K562 (cell line): ENCODE measurements at regions not wholly inside any gene's neighbourhood (a gene's known extent, or its start where the extent isn't known, plus 50 kb on each side); places are given as distances from the start of the nearest gene placed in this dataset.

Experiments
- ELF2 ChIP-seq: fragments of 250-450 bp; sonication (Bioruptor Pico); IDR thresholded peaks from 2 replicates; pipeline ENCODE4 v1.5.0; 2021; ENCODE audit warnings: mild to moderate bottlenecking
- ESRRA ChIP-seq: fragments of 450-650 bp; IDR thresholded peaks from 2 replicates; pipeline ENCODE4 v1.6.1; 2014; ENCODE audit warnings: low read depth, mild to moderate bottlenecking, moderate library complexity, borderline replicate concordance
- ESRRB ChIP-seq: fragments of 250-450 bp; sonication (Bioruptor Pico); IDR thresholded peaks from 2 replicates; pipeline ENCODE4 v1.5.0; 2020; ENCODE audit warnings: mild to moderate bottlenecking, moderate library complexity, borderline replicate concordance
- EZH2 ChIP-seq: IDR thresholded peaks from 2 replicates; pipeline ENCODE4 v1.6.1; 2012; ENCODE audit warnings: low read depth, mild to moderate bottlenecking, inconsistent platforms, low read length, borderline replicate concordance
- GTF3C2 ChIP-seq: IDR thresholded peaks from 3 replicates; pipeline ENCODE4 v1.6.1; 2011; ENCODE audit warnings: borderline replicate concordance, mild to moderate bottlenecking, moderate library complexity; ENCODE audit not compliant: insufficient read length; ENCODE audit errors: extremely low read depth
- NR3C1 ChIP-seq: sonication (generic); formaldehyde crosslinking; IDR thresholded peaks from 2 replicates; pipeline ENCODE4 v1.8.1; 2022; ENCODE audit warnings: missing genetic modification reagents
- SFPQ ChIP-seq: fragments of 200-400 bp; formaldehyde crosslinking; IDR thresholded peaks from 2 replicates; pipeline ENCODE4 v1.6.1; 2017; ENCODE audit warnings: mild to moderate bottlenecking, low read depth, low read length, moderate library complexity
- ZNF778 ChIP-seq: fragments of 450-650 bp; formaldehyde crosslinking; IDR thresholded peaks from 2 replicates; pipeline ENCODE4 v1.4.0; 2020; ENCODE audit warnings: mild to moderate bottlenecking, moderate library complexity

- TF ChIP-seq GTF3C2 = no peak
- no peak for TF ChIP-seq ZNF778
- no peak for TF ChIP-seq SFPQ
- no peak for TF ChIP-seq ESRRB (CRISPR knock-in tag)
- TF ChIP-seq ESRRA = no peak
- TF ChIP-seq ELF2 (CRISPR knock-in tag) = no peak
- TF ChIP-seq NR3C1 (CRISPR knock-in tag) = no peak
- no peak for TF ChIP-seq EZH2
Observed at GRCh38 chr9:108017671-108018070, 528.1 kb upstream of the KLF4 start (continued).
